OCI-LY7 (cell line): ENCODE measurements at regions not wholly inside any gene's neighbourhood (a gene's known extent, or its start where the extent isn't known, plus 50 kb on each side); places are given as distances from the start of the nearest gene placed in this dataset.

Experiments
- CTCF ChIP-seq: fragments of 200-600 bp; sonication (generic); conservative IDR thresholded peaks from 2 replicates; pipeline ENCODE4 v1.5.1; 2014; ENCODE audit warnings: mild to moderate bottlenecking, antibody characterized with exemption, low read length, moderate library complexity, mixed read lengths
- EZH2phosphoT487 ChIP-seq: fragments of 200-600 bp; sonication (generic); IDR thresholded peaks from 2 replicates; pipeline ENCODE4 v1.6.1; 2018; ENCODE audit warnings: low read depth, borderline replicate concordance, mild to moderate bottlenecking, mixed run types, antibody characterized with exemption, low read length, moderate library complexity, mixed read lengths

- TF ChIP-seq CTCF = no peak
- no peak for TF ChIP-seq EZH2phosphoT487
Observed at GRCh38 chrX:28391528-28391927, 195.7 kb upstream of the IL1RAPL1 start.
